Heart left ventricle (tissue), 13 donors: ENCODE measurements at regions not wholly inside any gene's neighbourhood (a gene's known extent, or its start where the extent isn't known, plus 50 kb on each side); places are given as distances from the start of the nearest gene placed in this dataset.

Experiments
- POLR2A ChIP-seq, 2 donors: fragments of 450-650 bp; IDR thresholded peaks; one replicate each; pipeline ENCODE4 v1.6.1; 2017; ENCODE audit warnings: antibody characterized with exemption in 2 of 2, mild to moderate bottlenecking in 2 of 2, moderate library complexity in 2 of 2
- TF ChIP-seq, protein P1 (sequence below), 12 donors: fragments of 200-600 bp; sonication (generic) in 4 of 12; IDR thresholded peaks; one replicate each; pipeline versions ENCODE4 v1.5.0 to v1.8.0; 2018 to 2022; ENCODE audit warnings: antibody characterized with exemption in 12 of 12, mild to moderate bottlenecking in 5 of 12
- donor health status: ischemic (EF 13 %, LVEDD 7.1; RV severe dilation, severe dysfunction).
- donor health status: DM: no; HTN: yes; CAD: no.
- donor health status: DM: no; HTN: no; CAD: no.
- donor health status: ischemic (EF 25% LVEDD 6.9; RV normal size, moderate dysfunction).
- donor health status: ischemic (EF 25% LVEDD 5.7; RV mildly dilated, moderate dysfunction).
- donor health status: ischemic (EF 35%, LVEDD 5.7; RV mildly dilated, moderate dysfunction).
- donor health status: nonischemic (EF 11% LVEDD 7.7; RV severe dilation, severe dysfunction).
- donor health status: DM: yes; HTN: yes; CAD: no.
- donor health status: PGD.
- donor health status: ischemic (EF 29% LVEDD 5.4; RV normal size, mild dysfunction).
- donor health status: nonischemic (EF 23%, LVEDD 6.1; RV moderate dilation, normal function).

DNA sequence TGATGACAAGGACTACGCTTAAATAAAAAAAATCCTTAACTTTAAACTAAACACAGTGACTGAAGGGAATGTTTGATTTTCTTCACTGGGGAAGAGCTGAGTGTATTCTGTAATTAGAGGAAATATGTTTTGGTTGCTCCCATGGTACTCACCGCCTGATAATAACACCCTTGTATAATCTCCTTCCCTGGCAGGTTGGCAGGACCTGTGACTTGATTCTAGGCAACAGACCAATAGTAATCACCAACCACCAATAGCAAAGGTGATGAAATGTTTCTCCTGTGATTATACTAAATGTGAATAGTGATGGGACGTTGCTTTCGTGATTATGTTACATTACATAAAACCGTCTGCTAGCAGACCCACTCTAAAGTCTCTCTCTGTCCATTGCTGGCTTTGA, 536.8 kb upstream of the CPEB2 start:
- no peak for TF ChIP-seq POLR2A (IDR thresholded peaks at IDR 0.05)
- TF ChIP-seq, protein P1, sequence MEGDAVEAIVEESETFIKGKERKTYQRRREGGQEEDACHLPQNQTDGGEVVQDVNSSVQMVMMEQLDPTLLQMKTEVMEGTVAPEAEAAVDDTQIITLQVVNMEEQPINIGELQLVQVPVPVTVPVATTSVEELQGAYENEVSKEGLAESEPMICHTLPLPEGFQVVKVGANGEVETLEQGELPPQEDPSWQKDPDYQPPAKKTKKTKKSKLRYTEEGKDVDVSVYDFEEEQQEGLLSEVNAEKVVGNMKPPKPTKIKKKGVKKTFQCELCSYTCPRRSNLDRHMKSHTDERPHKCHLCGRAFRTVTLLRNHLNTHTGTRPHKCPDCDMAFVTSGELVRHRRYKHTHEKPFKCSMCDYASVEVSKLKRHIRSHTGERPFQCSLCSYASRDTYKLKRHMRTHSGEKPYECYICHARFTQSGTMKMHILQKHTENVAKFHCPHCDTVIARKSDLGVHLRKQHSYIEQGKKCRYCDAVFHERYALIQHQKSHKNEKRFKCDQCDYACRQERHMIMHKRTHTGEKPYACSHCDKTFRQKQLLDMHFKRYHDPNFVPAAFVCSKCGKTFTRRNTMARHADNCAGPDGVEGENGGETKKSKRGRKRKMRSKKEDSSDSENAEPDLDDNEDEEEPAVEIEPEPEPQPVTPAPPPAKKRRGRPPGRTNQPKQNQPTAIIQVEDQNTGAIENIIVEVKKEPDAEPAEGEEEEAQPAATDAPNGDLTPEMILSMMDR (IDR thresholded peaks at IDR 0.05): no peak
